HUES6 (cell line): ENCODE measurements at regions not wholly inside any gene's neighbourhood (a gene's known extent, or its start where the extent isn't known, plus 50 kb on each side); places are given as distances from the start of the nearest gene placed in this dataset.

ENCODE experiments used
- H3K27ac ChIP-seq: 2 replicates; pipeline ENCODE4 v1.7.0; 2013; ENCODE audit warnings: low read depth, mild to moderate bottlenecking, low read length, inconsistent platforms
- H3K27me3 ChIP-seq: 2 replicates; pipeline ENCODE4 v1.6.1; 2013; ENCODE audit warnings: low read length; ENCODE audit not compliant: control insufficient read depth, insufficient read depth
- H3K36me3 ChIP-seq: 2 replicates; pipeline ENCODE4 v1.6.1; 2013; ENCODE audit warnings: low read length; ENCODE audit not compliant: control insufficient read depth, insufficient read depth
- H3K4me1 ChIP-seq: 2 replicates; pipeline ENCODE4 v1.6.1; 2013; ENCODE audit warnings: low read length; ENCODE audit not compliant: control insufficient read depth, insufficient read depth
- H3K4me3 ChIP-seq: 2 replicates; pipeline ENCODE4 v1.5.1; 2013; ENCODE audit warnings: low read depth, low read length
- H3K9ac ChIP-seq: one replicate; pipeline ENCODE4 v1.6.1; 2013; ENCODE audit warnings: mild to moderate bottlenecking, low read length
- H3K9me3 ChIP-seq: 2 replicates; pipeline ENCODE4 v1.6.1; 2013; ENCODE audit warnings: low read depth, low read length; ENCODE audit not compliant: control insufficient read depth, insufficient read depth

DNA sequence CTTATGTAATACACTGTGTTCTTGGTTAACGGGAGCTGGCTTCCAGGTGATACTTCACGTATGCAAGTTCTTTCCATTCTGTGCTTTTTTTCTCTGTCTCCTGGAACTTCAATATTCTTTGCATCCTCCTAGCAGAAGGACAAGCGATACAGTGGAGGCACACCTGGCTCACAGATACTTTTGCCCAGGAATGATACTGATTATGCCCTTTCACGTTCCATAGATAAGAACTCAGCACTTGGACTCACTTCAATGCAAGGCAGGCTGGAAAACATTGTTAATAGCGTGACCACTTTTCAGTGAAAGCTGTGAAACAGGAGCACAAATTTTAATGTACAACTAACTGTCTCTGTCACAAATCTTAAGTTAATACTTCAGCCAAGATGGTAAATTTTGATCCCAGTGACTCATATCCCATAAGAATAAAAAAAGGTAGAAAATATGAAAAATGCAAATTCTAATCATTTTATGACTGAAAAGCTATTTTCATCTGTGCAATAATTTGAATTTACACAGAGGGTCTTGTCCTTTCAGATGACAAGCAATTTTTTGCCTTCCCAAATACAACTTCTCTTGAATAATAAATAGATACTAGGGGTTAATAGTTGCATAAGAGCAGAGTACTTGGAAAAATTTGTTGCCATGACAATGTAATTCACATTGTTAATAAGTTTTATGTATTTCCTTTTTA, 919.0 kb downstream of the GALC start:
- H3K27ac ChIP-seq = no peak overlapping the region

DNA sequence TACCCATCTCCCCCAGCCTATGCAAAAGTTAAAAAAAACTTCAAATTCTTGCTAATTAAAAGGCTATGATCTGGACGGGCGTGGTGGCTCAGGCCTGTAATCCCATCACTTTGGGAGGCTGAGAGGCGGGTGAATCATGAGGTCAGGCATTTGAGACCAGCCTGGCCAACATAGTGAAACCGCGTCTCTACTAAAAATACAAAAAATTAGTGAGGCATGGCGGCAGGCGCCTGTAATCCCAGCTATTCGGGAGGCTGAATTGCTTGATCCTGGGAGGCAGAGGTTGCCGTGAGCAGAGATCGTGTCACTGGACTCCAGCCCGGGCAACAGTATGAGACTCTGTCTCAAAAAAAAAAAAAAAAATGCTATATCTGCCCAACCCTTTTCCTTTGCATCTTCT, 925.4 kb downstream of the GALC start:
- H3K27ac ChIP-seq = no peak overlapping the region
- no peaks in the 10 kb centered on the region for H3K9me3 ChIP-seq
- H3K9ac ChIP-seq = no peak overlapping the region
- no peaks in the 10 kb centered on the region for H3K36me3 ChIP-seq
- H3K27me3 ChIP-seq = no peaks in the 10 kb centered on the region
- H3K4me1 ChIP-seq = no peaks in the 10 kb centered on the region; the same call in 1 of the 2 replicates
- H3K4me3 ChIP-seq = no peak overlapping the region

More for the DNA sequence above, 919.0 kb downstream of the GALC start:
- Histone ChIP-seq H3K27me3 (no peaks in the 10 kb centered on the region), H3K4me1 (no peaks in the 10 kb centered on the region), H3K9ac (no peak overlapping the region), H3K9me3 (no peaks in the 10 kb centered on the region), H3K4me3 (no peak overlapping the region), H3K36me3 (no peaks in the 10 kb centered on the region)

DNA sequence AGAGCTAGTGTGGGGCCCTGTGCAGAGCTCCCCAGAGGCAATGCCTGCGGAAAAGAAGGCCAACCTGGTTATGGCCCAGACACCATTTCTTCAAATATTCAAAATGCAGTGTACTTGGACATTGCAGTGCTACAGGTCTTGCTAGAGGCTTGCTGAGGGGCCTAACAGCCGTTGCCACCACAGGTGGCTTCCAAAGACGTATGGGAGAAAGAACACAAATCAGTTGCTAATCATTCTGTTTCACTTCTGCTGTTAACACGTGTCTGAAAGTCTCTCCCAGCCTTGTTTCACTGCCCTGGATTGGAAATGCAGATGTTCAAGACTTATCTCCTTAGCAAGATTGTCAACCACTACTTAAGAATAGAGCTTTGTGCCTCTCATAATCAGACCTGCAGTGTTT, 925.9 kb downstream of the GALC start:
- no peaks in the 10 kb centered on the region for H3K27me3 ChIP-seq
- no peak overlapping the region for H3K4me3 ChIP-seq
- no peaks in the 10 kb centered on the region; the same call in 1 of the 2 replicates for H3K4me1 ChIP-seq
- H3K9me3 ChIP-seq = no peaks in the 10 kb centered on the region
- no peak overlapping the region for H3K9ac ChIP-seq
- no peaks in the 10 kb centered on the region for H3K36me3 ChIP-seq
- no peak overlapping the region for H3K27ac ChIP-seq

DNA sequence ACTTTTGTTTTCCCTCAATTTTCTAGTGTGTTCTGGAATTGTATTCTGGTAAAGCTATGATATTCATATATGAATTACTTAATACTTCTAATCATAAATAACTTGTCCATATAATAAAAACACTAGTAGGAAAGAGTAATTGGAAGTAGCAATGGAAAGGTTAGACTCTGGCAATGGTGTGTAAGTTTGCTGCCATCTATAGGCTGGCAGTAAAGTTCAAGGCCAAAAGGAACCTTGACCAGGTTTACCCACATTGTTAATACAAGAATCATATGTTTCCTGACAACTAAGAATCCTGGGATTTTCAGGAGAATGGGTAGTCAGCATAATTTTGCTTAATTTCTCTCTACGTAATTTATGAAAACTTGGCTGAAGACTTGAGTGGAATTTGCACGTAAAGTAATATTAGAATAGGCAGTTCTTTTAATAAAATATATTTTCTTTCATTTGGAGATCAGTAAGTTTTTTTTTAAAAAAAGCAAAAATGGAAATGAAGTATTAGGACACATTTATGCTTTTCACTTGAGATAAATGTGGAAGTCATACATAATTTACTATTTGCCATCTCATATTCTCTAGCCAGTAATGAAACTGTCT, 926.7 kb downstream of the GALC start:
- no peaks in the 10 kb centered on the region; the same call in 1 of the 2 replicates for H3K4me1 ChIP-seq
- no peak overlapping the region for H3K27ac ChIP-seq
- H3K9ac ChIP-seq = no peak overlapping the region
- H3K4me3 ChIP-seq = no peak overlapping the region
- no peaks in the 10 kb centered on the region for H3K27me3 ChIP-seq
- no peaks in the 10 kb centered on the region for H3K9me3 ChIP-seq
- H3K36me3 ChIP-seq = no peaks in the 10 kb centered on the region

DNA sequence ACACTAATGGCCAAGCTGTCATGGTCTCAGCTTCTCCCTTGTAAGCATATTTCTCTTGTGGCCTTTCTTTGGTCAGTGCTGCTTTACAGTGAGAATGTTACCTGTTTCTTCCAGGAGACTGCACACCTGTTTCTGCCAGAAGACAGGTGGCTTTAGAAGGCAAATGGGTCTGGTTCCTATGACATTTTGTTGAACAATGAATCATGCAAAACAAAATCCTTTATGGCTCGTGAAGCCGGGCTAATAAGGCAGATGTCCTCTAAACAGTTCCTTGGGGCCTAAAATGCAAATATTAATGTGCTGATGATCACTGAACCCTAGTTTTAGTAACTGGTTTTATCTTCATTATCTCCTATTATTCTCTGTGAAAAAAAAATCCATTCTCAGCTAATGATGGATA, 927.6 kb downstream of the GALC start:
- no peak overlapping the region for H3K9ac ChIP-seq
- no peaks in the 10 kb centered on the region for H3K9me3 ChIP-seq
- H3K36me3 ChIP-seq = no peaks in the 10 kb centered on the region
- H3K4me1 ChIP-seq = no peaks in the 10 kb centered on the region; the same call in 1 of the 2 replicates
- H3K27me3 ChIP-seq = no peaks in the 10 kb centered on the region
- no peak overlapping the region for H3K4me3 ChIP-seq
- no peak overlapping the region for H3K27ac ChIP-seq

DNA sequence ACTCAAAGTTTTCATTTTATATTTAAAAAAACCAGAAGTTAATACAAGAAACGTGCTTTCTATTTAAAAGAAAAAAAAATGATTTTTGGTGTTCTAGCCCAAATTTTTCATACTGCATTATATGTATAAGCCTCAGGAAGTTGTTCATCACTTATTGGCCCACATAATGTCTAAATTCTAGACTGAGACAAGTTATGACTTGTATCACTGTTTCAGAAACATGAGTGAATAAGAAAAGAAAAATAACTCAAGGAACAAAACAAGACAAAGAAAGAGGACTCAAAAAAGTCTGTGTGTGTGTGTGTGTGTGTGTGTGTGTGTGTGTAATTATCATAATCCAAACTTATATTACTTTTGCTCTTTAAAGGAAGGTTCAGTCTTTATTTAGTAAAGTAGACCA, 929.8 kb downstream of the GALC start:
- H3K27me3 ChIP-seq = no peaks in the 10 kb centered on the region
- H3K9ac ChIP-seq = no peak overlapping the region
- no peak overlapping the region for H3K27ac ChIP-seq
- H3K4me1 ChIP-seq = no peaks in the 10 kb centered on the region; the same call in 1 of the 2 replicates
- no peak overlapping the region for H3K4me3 ChIP-seq
- no peaks in the 10 kb centered on the region for H3K9me3 ChIP-seq
- H3K36me3 ChIP-seq = no peaks in the 10 kb centered on the region

DNA sequence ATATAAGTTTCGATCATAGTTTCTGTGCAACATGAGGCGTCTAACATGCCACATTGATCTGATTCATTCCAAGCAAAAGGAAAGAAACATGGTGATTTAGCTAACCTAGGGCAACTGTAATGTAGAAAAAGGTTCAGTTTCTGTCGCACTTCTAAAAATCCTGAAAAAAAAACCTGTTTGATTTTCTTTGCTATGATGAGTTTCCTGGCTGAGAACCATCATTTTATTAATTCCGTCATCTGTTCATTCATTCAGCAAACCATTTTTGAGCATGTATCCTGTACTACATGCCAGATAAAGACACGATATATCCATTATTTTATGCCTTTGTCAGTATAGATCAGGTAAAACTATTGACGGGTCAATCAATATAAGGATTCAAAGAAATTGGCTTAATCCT, 932.6 kb downstream of the GALC start:
- Histone ChIP-seq H3K4me3 (no peak overlapping the region), H3K9ac (no peak overlapping the region), H3K27ac (no peak overlapping the region), H3K27me3 (no peaks in the 10 kb centered on the region), H3K9me3 (no peaks in the 10 kb centered on the region), H3K4me1 (no peaks in the 10 kb centered on the region), H3K36me3 (no peaks in the 10 kb centered on the region)

DNA sequence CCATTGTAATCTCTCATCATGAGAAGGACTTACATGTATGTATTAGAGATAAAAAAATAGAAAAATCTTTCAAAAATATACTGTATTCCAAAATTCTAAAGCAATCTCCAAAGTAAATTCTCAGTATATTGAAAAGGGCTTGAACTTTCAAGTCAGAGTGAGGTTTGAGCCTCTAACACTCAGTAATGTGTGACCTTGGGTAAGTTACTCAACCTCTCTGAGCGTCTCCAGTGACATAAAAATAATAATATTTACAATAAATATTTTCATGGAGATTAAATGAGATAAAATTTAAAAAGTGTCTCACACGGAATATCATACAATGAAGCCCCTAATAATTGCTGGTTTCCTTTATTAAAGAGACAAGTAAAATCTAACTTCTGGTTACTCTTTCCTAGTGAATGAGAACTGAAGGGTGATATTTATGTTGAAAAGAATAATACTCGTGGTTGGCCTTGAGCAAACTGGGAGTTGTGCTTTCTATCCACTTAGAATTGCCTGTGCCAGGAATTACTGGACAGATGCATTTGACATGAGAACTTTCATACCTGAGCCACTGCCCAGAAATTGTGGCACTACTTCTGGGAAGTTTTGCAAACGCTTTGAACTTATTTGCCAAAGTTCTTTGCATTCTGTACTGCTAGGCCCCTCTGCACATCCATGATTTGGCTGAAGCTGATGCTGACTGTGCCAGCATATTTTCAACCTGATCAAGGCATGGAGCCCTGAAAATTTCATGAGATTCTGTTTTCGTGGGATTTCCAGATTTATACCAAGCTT, 933.7 kb downstream of the GALC start:
- Histone ChIP-seq H3K9me3 (no peaks in the 10 kb centered on the region), H3K4me3 (no peak overlapping the region), H3K4me1 (peaks cover 4% of the 10 kb centered on the region; the same call in 1 of the 2 replicates), H3K27me3 (no peaks in the 10 kb centered on the region), H3K9ac (no peak overlapping the region), H3K36me3 (no peaks in the 10 kb centered on the region), H3K27ac (no peak overlapping the region)

DNA sequence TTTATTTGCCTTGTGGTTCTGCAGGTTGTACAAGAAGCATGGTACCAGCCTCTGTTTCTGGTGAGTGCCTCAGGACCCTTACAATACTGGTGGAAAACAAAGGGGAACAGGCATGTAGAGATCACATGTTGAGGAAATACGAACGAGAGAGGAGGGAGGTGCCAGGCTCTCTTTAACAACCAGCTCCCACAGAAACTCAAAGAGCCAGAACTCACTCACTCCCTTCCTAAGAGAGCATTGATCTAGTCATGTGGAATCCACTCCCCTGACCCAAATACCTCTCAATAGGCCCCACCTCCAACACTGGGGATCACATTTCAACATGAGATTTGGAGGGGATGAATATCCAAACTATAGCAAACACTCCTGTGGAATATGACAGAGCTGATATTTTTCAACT, 938.0 kb downstream of the GALC start:
- Histone ChIP-seq H3K9me3 (no peaks in the 10 kb centered on the region), H3K9ac (no peak overlapping the region), H3K27ac (no peak overlapping the region), H3K4me3 (no peak overlapping the region), H3K4me1 (peaks cover 9% of the 10 kb centered on the region), H3K27me3 (no peaks in the 10 kb centered on the region), H3K36me3 (no peaks in the 10 kb centered on the region)

DNA sequence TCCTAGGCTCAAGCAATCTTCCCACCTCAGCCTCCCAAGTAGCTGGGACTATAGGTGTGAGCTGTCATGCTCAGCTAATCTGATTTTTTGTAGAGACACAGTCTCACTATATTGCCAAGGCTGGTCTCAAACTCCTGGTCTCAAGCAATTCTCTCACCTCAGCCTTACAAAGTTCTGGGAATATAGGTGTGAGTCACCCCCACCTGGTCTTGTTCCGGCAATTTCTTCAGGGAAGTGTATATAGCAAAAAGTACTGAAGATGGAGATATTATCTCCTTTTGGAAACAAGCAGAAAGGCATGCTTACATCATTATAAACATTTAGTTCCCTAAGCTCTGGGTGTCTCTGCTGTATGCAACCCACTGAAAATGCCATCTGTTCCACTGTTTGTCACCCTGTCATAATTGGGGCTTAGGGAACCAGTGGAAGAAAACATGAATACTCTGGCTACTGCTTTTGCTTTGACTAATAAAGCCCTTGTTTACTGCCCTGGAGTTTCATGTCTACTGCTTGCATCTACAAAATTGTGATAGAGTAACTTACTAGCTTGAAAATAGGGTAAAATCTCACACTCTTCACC, 940.2 kb downstream of the GALC start:
- Histone ChIP-seq H3K9me3 (no peaks in the 10 kb centered on the region), H3K4me1 (peaks cover 10% of the 10 kb centered on the region), H3K9ac (no peak overlapping the region), H3K27ac (no peak overlapping the region), H3K4me3 (no peak overlapping the region), H3K36me3 (no peaks in the 10 kb centered on the region), H3K27me3 (no peaks in the 10 kb centered on the region)

DNA sequence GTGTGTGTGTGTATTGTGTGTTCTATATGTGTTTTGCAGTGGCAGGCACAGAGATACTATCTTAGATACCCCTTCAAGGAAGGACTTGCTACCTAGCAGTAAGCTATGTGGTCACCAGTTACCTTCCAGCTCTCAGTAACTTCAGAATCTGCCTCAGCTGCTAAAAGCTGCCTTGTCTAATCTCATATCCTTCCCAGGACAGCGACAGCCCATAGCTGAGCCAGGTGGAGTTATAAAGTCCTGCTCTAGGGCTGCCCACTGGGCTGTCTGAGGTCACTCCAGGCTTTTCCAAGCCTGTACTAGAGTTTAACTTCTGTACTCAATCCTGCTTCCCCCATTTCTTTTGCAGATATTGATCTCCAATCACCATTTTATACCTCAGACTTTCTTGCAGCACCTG, 942.6 kb downstream of the GALC start:
- Histone ChIP-seq H3K27ac (no peak overlapping the region), H3K4me1 (peaks cover 10% of the 10 kb centered on the region), H3K9me3 (no peaks in the 10 kb centered on the region), H3K9ac (no peak overlapping the region), H3K27me3 (no peaks in the 10 kb centered on the region), H3K4me3 (no peak overlapping the region), H3K36me3 (no peaks in the 10 kb centered on the region)
